ENCODE measurements at regions not wholly inside any gene's neighbourhood (a gene's known extent, or its start where the extent isn't known, plus 50 kb on each side); places are given as distances from the start of the nearest gene placed in this dataset.

DNA sequence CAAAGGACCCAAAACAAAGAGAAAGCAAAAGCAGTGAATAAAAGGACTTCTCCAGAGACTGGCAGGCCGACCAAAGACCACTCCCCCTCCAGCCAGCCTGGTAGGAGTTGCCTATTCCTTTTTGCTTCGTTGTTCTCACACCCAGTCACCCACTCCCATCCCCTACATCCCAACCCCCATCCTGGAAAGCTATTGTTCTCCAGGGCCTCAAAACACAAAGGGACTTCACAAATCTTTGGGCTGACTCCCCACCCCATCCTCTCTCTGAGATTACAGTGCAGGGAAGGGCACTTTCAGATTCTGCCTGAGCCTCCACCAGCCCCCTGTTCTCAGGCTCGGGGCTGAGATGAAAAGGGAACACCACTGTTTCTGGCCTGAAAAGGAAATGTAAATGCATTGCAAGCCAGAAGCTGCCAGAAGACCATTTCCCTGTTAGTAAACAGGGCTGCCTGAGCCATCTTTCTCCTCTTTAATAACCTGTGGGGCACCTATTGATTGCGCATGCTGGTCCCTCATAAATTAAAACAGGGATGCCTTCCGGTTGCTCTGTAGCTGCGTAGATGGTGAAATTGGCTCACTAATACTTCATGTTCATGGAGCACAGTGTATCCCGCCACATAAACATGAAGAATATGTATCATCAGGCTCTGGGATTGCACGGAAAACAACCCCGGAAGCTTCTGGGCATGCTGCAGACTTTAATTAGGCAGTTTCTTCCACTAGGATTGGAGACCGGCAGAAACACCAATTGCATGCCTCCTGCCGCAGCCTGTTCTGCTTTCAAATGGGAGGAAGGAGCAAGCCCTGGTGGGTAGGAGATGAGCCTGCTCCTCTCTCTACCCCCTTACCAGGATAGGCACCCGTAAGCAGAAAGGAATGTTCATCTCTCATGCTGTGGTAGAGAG is 130.3 kb upstream of the FUT8 start:
- DNase-seq (ENCODE audit: low read depth): no peak

GRCh38 chr14:65282896-65283253 is 129.7 kb upstream of the FUT8 start:
- DNase-seq (ENCODE audit: low read depth): no peak

- DNase-seq (ENCODE audit: low read depth): no peak
Observed at GRCh38 chr14:65286443-65286842, 126.1 kb upstream of the FUT8 start.

GRCh38 chr14:65287264-65288131 is 125.0 kb upstream of the FUT8 start:
- DNase-seq (ENCODE audit: low read depth): no peak

GRCh38 chr14:65290830-65291229 is 121.7 kb upstream of the FUT8 start:
- DNase-seq (ENCODE audit: low read depth): peak; percentile 82

GRCh38 chr14:65291531-65291930 is 121.0 kb upstream of the FUT8 start:
- no peak for DNase-seq (ENCODE audit: low read depth)

- no peak for DNase-seq (ENCODE audit: low read depth)
Observed at GRCh38 chr14:65294816-65295215, 117.7 kb upstream of the FUT8 start.

- DNase-seq (ENCODE audit: low read depth): no peak
Observed at GRCh38 chr14:65296402-65296801, 116.1 kb upstream of the FUT8 start.

DNA sequence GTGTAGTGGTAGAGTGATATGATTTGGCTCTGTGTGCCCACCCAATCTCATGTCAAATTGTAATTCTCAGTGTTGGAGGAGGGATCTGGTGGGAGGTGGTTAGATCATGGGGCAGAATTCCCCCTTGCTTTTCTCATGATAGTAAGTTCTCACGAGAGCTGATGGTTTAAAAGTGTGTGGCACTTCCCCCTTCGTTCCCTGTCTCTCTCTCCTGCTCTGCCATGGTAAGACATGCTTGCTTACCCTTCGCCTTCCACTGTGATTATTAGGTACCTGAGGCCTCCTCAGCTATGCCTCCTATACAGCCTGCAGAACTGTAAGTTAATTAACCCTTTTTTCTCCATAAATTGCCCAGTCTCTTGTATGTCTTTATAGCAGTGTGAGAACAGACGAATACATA is 115.7 kb upstream of the FUT8 start:
- DNase-seq (ENCODE audit: low read depth): no peak

DNA sequence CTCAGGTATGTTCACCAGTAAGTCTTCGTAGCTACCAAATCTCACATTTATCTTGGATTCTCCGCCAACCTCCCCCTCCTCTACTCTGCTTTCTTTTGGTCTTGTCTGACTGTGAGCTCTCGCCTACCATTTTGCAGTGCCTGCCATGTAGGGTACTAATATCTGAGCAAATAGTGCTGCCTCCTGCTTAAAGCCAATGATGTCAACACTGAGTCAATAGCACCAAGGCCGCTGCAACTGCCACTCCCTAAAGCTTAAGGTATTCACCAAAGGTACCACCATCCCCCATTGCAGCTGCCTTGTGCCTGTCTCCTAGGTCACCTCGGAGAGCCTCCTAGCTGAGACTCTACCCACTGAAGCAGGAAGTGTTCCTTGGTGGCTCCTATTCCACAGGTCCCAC is 114.8 kb upstream of the FUT8 start:
- no peak for DNase-seq (ENCODE audit: low read depth)

DNA sequence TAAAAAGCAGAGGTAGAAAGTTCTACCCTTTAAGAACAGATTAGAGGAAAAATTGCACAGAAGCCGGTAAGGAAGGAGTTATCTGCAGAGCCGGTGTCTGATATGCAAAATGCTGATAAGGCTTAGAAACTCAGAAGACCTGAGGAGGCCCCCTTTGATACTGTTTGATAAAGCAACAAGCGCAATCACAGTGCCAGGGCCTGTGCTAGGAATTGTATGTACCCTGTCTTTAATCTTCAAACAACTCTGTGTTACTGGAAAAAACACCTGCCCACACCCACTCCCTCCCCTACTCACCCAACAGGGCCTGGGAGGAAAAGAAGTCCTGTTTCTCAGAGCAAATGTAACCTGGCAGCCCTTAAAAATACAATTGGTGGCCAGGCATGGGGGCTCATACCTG is 112.7 kb upstream of the FUT8 start:
- no peak for DNase-seq (ENCODE audit: low read depth)

DNA sequence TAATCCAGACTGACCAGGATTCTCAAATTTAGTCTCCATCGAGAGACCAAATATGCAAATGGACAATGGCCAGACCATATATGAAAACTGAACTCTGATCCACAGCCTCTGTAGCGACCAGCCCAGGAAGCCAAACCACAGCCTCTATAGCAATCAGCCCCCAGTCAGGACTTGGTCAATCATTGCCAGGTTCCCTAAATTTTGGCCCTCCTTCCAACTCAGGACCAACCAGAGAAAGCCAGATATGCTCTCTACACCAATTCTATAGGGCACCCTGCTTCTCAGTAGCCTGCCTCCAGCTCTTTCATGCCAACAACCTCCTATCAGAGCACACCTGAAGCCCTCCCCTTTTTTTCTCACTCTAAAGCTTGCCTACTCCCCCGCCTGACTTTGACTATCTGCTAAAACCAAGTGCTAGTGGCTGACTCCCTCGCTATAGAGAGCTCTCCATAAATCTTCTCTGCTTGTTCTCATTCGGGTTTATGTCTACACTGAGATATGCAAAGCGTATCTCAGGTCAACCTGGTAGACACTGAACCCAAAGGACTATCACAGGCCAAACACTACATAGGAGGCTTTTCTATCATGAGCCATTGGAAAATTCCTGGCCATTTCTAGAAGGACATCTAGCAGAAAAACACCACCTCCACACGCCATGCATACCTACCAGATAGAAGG is 110.5 kb upstream of the FUT8 start:
- DNase-seq (ENCODE audit: low read depth): no peak

DNA sequence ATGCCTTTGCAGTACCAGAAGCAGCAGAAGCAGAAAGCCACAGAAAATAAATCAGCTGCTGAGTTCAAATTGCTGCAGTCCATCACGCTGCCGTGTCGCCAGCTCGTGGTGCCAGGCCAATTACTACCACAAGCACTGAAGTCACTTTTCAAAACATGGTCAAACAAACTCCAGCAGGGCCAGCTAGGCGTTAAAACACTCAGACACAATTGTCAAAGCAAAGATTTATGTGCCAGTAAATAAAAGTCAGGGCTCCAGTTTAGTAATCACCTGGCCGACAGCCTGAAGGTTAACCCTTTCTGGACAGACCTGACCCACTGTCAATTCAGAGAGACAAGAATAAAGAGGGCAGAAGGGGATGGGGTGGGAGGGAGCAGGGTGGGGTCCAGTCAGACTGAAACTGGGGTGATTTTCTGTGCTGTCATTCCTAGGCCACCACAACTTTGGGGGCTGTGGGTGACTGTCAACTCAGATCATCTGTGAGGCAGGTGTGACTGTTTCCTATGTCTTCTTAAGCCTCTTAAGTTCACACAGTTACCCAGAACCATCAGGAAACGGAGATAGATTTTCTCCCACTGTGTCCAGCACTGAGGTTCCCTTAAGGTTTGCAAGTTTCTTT is 109.8 kb upstream of the FUT8 start:
- no peak for DNase-seq (ENCODE audit: low read depth)

GRCh38 chr14:65303190-65303898 is 109.2 kb upstream of the FUT8 start:
- no peak for DNase-seq (ENCODE audit: low read depth)

DNA sequence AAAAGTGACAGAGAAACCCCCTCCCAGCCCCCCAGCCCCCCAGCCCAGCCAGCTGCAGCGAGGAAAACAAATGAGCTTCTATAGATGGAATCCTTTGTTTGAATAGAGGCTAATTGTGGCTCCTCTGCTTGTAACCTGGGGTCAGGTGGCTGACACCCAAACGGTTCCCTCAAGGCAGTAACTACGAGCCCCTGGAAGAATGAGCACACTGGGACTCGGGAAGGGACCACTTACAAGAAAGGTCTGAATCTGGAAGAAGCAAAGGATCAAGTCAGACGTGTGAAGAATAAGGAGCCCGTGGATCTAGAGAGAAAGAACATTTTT is 108.7 kb upstream of the FUT8 start:
- DNase-seq (ENCODE audit: low read depth): no peak

DNA sequence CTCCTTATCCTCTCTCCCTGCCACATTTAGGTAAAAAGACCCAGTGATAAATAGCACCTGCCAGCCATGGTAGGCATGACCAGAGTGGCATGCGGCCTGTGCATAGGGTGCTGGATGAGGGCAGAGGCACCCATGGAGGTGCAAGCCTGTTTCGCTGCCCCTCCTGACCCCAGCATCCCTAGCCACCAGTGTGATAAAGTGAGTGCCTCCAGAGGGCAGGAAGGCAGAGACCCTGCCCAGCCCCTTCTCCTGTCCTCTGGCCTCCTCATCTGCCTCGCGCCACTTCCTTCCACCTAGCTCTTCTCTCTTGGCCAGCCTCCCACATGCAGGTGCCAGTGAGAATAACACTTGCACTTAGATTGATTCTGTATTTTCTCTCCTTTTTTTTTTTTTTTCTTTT is 108.3 kb upstream of the FUT8 start:
- no peak for DNase-seq (ENCODE audit: low read depth)

GRCh38 chr14:65304963-65305362 is 107.6 kb upstream of the FUT8 start:
- no peak for DNase-seq (ENCODE audit: low read depth)

- DNase-seq (ENCODE audit: low read depth): no peak
Observed at GRCh38 chr14:65308536-65308935, 104.0 kb upstream of the FUT8 start.

DNA sequence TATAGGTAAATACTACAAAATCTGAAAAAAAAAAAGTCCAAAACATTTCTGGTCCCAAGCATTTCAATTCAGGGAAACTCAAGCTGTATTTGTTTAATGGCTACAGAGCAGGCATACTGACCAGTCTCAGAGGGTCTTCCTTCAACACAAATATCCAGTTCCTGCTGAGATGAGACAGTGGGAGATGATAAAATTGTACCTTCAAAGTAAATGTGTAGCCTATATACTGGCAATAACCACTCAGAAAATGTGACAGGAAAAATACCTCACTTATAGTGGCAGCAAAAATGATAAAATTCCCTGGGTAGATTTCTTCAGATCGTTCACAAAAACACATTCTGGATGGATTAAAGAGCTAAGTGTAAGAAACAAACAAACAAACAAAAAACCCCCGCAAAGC is 102.0 kb upstream of the FUT8 start:
- DNase-seq (ENCODE audit: low read depth): no peak

GRCh38 chr14:65312859-65313258 is 99.7 kb upstream of the FUT8 start:
- DNase-seq (ENCODE audit: low read depth): no peak

GRCh38 chr14:65318636-65319506 is 93.7 kb upstream of the FUT8 start:
- DNase-seq (ENCODE audit: low read depth): no peak
